Retinal pigment epithelial cell (primary cell): ENCODE measurements at regions not wholly inside any gene's neighbourhood (a gene's known extent, or its start where the extent isn't known, plus 50 kb on each side); places are given as distances from the start of the nearest gene placed in this dataset.

Experiments used
- DNase-seq: peaks from one replicate; pipeline ENCODE4 v3.0.0-alpha.2; 2010; ENCODE audit warnings: low read depth
- H3K4me3 ChIP-seq: 2 replicates; pipeline ENCODE4 v1.5.1; 2011; ENCODE audit warnings: mild to moderate bottlenecking, low read length, control low read depth, moderate library complexity
- TF ChIP-seq, protein P1 (sequence below): conservative IDR thresholded peaks from 2 replicates; pipeline ENCODE4 v1.5.1; 2011; ENCODE audit warnings: low read depth, low read length, control low read depth, inconsistent platforms

DNA sequence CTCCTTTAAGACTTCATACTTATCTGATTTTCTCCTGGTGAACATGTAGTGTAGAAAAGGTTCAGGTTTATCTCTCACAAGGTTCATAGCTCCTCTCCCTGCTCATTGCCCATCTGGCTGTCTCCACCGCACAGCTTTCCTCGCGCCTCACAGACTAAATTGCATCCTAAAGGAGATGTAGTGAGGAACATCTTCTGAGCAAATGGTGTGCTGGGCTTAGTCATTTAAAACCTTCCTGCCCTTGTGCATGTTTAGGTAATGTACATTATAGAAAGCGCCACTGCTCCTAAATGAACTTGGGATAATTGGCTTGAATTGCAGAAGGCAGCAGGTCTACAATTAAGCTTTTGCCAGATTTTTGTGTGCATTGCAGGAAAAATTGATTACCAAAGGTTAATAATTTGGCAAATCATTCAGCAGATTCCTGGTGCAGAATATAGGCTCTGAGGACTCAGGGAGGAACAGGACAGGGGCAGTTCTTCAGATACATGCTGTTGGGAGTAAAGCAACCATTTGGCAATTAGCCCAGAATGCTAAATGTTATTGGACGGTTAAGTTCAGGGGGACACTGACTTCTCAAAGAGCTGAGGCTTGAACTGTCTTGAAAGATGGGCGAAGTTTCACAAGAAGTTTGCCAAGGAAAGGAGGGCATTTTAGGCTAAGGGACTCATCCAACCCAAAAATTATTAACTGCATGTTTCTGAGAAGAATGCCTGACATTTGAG is 108.4 kb upstream of the CLDN10 start:
- DNase-seq = no peak
- H3K4me3 ChIP-seq = no peak overlapping the region
- TF ChIP-seq, protein P1, sequence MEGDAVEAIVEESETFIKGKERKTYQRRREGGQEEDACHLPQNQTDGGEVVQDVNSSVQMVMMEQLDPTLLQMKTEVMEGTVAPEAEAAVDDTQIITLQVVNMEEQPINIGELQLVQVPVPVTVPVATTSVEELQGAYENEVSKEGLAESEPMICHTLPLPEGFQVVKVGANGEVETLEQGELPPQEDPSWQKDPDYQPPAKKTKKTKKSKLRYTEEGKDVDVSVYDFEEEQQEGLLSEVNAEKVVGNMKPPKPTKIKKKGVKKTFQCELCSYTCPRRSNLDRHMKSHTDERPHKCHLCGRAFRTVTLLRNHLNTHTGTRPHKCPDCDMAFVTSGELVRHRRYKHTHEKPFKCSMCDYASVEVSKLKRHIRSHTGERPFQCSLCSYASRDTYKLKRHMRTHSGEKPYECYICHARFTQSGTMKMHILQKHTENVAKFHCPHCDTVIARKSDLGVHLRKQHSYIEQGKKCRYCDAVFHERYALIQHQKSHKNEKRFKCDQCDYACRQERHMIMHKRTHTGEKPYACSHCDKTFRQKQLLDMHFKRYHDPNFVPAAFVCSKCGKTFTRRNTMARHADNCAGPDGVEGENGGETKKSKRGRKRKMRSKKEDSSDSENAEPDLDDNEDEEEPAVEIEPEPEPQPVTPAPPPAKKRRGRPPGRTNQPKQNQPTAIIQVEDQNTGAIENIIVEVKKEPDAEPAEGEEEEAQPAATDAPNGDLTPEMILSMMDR = no peak

DNA sequence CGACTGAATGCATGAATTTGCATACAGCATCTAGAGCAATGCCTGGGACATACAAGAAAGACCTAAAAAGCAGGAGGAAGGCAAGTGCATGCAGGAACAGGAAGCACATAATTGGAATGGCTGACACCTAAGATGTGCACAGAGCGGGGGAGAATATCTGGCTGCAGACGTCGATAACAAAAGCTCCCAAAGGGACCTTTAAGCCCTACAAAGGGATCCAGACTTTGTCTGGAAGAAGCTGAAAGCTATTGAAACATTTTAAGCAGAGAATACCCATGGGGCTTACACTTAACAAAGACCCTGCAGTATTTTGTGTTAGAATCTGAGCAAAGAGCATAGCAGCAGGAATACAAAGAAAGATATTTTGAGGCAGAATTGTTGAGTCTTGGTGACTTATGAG is 107.4 kb upstream of the CLDN10 start:
- H3K4me3 ChIP-seq = no peak overlapping the region
- TF ChIP-seq, protein P1 = no peak
- no peak for DNase-seq

DNA sequence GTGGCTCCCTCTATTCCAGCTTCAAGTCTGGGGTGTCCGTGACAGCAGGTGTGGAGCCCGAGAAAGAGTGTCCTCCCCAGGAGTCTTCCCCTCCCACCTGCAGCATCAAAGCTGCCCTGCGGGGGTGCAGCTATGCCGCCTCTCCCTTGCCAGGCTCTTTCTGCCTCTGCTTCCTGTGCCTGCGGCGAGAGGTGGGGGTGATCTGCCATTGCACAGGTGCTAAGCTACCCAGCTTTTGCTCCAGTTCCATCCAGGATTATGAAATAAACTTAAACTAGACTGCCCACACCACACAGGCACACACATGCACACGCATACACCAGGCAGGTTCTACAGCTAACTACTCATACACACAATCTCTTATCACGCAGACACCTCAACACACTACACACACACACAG is 104.7 kb upstream of the CLDN10 start:
- no peak overlapping the region for H3K4me3 ChIP-seq
- DNase-seq = no peak
- TF ChIP-seq, protein P1 = no peak

DNA sequence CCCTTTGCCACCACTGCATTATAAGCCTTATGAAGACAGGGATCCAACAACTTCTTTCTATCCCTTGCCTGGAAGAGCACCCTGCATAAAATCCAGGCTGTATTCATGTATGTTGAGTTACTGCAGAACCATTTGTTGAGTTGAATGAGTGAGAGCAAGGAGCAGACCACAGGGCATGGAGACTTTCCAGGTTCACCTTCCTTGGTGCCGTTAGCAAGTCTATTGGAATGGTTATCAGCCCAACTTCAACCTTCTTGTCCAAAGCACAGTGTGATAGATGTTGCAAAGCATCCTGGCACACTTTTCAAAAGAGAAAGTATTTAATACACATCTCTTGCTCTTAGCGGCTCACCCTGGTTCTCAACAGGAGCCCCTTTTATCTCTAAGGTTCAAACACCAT is 100.9 kb upstream of the CLDN10 start:
- no peak for DNase-seq
- TF ChIP-seq, protein P1 = no peak
- H3K4me3 ChIP-seq = no peak overlapping the region

DNA sequence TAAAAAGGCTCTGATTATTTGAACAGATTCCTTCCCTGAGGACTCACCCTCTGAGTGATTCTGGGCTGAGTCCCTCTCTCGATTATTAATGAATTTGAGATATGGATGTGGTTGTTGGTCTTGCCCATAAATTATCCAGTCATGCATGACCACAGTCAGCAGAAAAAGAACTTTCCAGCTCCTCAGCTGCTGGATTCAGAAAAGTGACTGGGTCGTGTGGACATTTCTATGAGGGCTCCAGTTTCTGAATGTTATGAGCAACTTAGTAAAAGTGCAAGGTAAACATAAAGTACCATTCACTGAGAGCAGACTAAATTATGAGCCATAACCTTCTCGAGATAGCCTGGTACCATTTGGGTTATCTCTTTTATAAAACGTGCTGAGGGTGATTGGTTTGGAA is 100.1 kb upstream of the CLDN10 start:
- DNase-seq = peak; percentile 29
- TF ChIP-seq, protein P1 = no peak
- no peak overlapping the region for H3K4me3 ChIP-seq

DNA sequence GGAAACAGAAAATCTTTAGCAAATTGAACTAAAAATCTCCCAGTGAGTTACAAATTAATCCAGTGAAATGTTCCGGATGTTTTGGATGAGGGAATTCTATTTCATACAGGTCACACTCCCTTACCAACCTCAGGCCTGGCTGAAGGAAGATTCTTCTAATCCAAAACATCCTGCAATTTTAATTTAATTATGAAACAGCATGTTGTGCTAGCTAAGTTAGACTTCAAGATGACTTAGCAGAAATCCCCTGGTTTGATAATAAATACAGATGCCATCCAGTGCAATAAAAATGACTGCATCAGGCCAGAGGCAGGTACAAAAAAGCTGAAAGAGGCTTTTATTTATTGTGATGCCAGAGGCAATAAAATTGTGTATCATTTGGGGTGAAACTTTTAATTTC is 96.7 kb upstream of the CLDN10 start:
- no peak for DNase-seq
- TF ChIP-seq, protein P1 = no peak
- H3K4me3 ChIP-seq = no peak overlapping the region

DNA sequence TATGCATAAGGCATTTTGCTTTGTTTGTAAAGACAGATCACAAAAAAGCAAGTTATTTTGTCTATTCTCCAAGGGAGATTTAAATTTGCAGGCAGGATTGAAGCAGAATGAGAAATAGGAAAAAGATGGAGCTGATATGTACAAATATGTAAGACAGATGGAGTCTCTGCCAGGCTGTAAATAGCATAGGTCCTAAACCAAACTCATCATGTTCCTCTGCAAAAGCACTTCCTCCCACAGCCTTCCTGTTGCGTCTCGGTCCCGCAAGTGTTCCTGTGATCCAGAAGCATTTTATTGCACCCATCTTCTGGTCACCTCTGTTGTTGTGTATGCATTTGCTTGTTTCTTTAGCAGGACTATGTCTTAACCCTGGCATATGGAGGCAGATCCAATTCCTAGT is 95.7 kb upstream of the CLDN10 start:
- no peak overlapping the region for H3K4me3 ChIP-seq
- TF ChIP-seq, protein P1 = no peak
- DNase-seq = no peak
